Neural cell (in vitro differentiated cells): ENCODE measurements at regions not wholly inside any gene's neighbourhood (a gene's known extent, or its start where the extent isn't known, plus 50 kb on each side); places are given as distances from the start of the nearest gene placed in this dataset.

Experiments
- H2AFZ ChIP-seq: fragments of 200-600, 300-800 bp; sonication (generic), shearing (Covaris generic); 2 replicates; pipeline ENCODE4 v1.6.0; 2014; ENCODE audit warnings: low read depth, mild to moderate bottlenecking, antibody characterized with exemption, low read length, moderate library complexity
- H3F3A ChIP-seq: fragments of 200-600 bp; shearing (Covaris generic); 2 replicates; pipeline ENCODE4 v1.6.1; 2016; ENCODE audit warnings: mild to moderate bottlenecking, moderate library complexity, mixed read lengths, antibody characterized with exemption, low read length; ENCODE audit not compliant: insufficient read depth, poor library complexity, severe bottlenecking
- H3K27ac ChIP-seq: fragments of 200-600, 300-800 bp; sonication (generic), shearing (Covaris generic); 2 replicates; pipeline ENCODE4 v1.5.1; 2014; ENCODE audit warnings: mild to moderate bottlenecking, low read length, moderate library complexity
- H3K27me3 ChIP-seq: fragments of 300-800, 200-600 bp; sonication (generic), shearing (Covaris generic); 2 replicates; pipeline ENCODE4 v1.6.0; 2014; ENCODE audit warnings: mild to moderate bottlenecking, low read depth, low read length, moderate library complexity; ENCODE audit not compliant: insufficient read depth
- H3K36me3 ChIP-seq: fragments of 300-800, 200-600 bp; sonication (generic), shearing (Covaris generic); 2 replicates; pipeline ENCODE4 v1.5.1; 2014; ENCODE audit warnings: mild to moderate bottlenecking, antibody characterized with exemption, low read length, moderate library complexity; ENCODE audit not compliant: insufficient read depth
- H3K4me2 ChIP-seq: fragments of 300-800, 200-600 bp; sonication (generic), shearing (Covaris generic); 2 replicates; pipeline ENCODE4 v1.6.0; 2014; ENCODE audit warnings: mild to moderate bottlenecking, low read length
- H3K4me3 ChIP-seq: fragments of 300-800, 200-600 bp; sonication (generic), shearing (Covaris generic); 2 replicates; pipeline ENCODE4 v1.5.1; 2014; ENCODE audit warnings: mild to moderate bottlenecking, low read length, moderate library complexity
- H3K79me2 ChIP-seq: fragments of 200-600 bp; shearing (Covaris generic); replicated peaks from 2 replicates; pipeline ENCODE4 v1.6.0; 2014; ENCODE audit warnings: mild to moderate bottlenecking, low read length, moderate library complexity; ENCODE audit not compliant: insufficient read depth
- H3K9ac ChIP-seq: fragments of 300-800, 200-600 bp; sonication (generic), shearing (Covaris generic); 2 replicates; pipeline ENCODE4 v1.6.1; 2016; ENCODE audit warnings: mild to moderate bottlenecking, low read length, mixed read lengths
- H3K9me2 ChIP-seq: fragments of 200-600 bp; shearing (Covaris generic); 2 replicates; pipeline ENCODE4 v1.6.1; 2016; ENCODE audit warnings: mild to moderate bottlenecking, low read length, mixed read lengths; ENCODE audit not compliant: insufficient read depth
- H3K9me3 ChIP-seq: fragments of 200-600, 300-800 bp; sonication (generic), shearing (Covaris generic); 2 replicates; pipeline ENCODE4 v1.6.1; 2016; ENCODE audit warnings: mild to moderate bottlenecking, mixed run types, low read length, moderate library complexity, mixed read lengths
- H4K20me1 ChIP-seq: fragments of 200-600 bp; shearing (Covaris generic); 2 replicates; pipeline ENCODE4 v1.6.1; 2016; ENCODE audit warnings: mild to moderate bottlenecking, mixed run types; ENCODE audit not compliant: insufficient read depth
- EP300 ChIP-seq: fragments of 450-650 bp; conservative IDR thresholded peaks from 2 replicates; pipeline ENCODE4 v1.6.1; 2014; ENCODE audit warnings: antibody characterized with exemption, mild to moderate bottlenecking, moderate library complexity; ENCODE audit not compliant: poor library complexity, severe bottlenecking
- EZH2 ChIP-seq: fragments of 200-600, 300-800 bp; shearing (Covaris generic), sonication (generic); IDR thresholded peaks from 2 replicates; pipeline ENCODE4 v1.6.1; 2014; ENCODE audit warnings: antibody characterized with exemption, low read length, borderline replicate concordance, mild to moderate bottlenecking; ENCODE audit not compliant: insufficient read depth, poor library complexity, severe bottlenecking
- MXI1 ChIP-seq: fragments of 450-650 bp; conservative IDR thresholded peaks from 2 replicates; pipeline ENCODE4 v1.6.1; 2014; ENCODE audit warnings: antibody characterized with exemption, mild to moderate bottlenecking; ENCODE audit not compliant: poor library complexity, severe bottlenecking
- POLR2AphosphoS5 ChIP-seq: IDR thresholded peaks from 2 replicates; pipeline ENCODE4 v1.6.1; 2012
- RAD21 ChIP-seq: fragments of 450-650 bp; conservative IDR thresholded peaks from 2 replicates; pipeline ENCODE4 v1.6.1; 2014; ENCODE audit warnings: antibody characterized with exemption, mild to moderate bottlenecking, moderate library complexity
- REST ChIP-seq: IDR thresholded peaks from 2 replicates; pipeline ENCODE4 v1.6.1; 2012; ENCODE audit warnings: borderline replicate concordance
- SMC3 ChIP-seq: fragments of 450-650 bp; conservative IDR thresholded peaks from 2 replicates; pipeline ENCODE4 v1.6.1; 2014; ENCODE audit warnings: antibody characterized with exemption, mild to moderate bottlenecking, moderate library complexity; ENCODE audit not compliant: poor library complexity
- TAF1 ChIP-seq: IDR thresholded peaks from 2 replicates; pipeline ENCODE4 v1.6.1; 2012; ENCODE audit warnings: low read depth
- TF ChIP-seq, protein P1 (sequence below): fragments of 450-650 bp; IDR thresholded peaks from 2 replicates; pipeline ENCODE4 v1.5.1; 2014; ENCODE audit warnings: antibody characterized with exemption, mild to moderate bottlenecking, moderate library complexity; ENCODE audit not compliant: poor library complexity, severe bottlenecking

GRCh38 chr2:19738707-19739106 is 163.1 kb downstream of the TTC32 start:
- H3K27me3 ChIP-seq = no peaks in the 10 kb centered on the region
- H3K4me3 ChIP-seq = no peak overlapping the region
- H3K36me3 ChIP-seq = no peaks in the 10 kb centered on the region
- H3K9ac ChIP-seq = no peak overlapping the region
- no peaks in the 10 kb centered on the region for H3K9me2 ChIP-seq
- H2AFZ ChIP-seq = no peak overlapping the region
- H3K9me3 ChIP-seq = no peaks in the 10 kb centered on the region
- H3K27ac ChIP-seq = no peak overlapping the region
- no peak overlapping the region for H3K4me2 ChIP-seq
- no peaks in the 10 kb centered on the region for H4K20me1 ChIP-seq
- H3K79me2 ChIP-seq = no peaks in the 10 kb centered on the region
- no peak for TF ChIP-seq MXI1
- TF ChIP-seq POLR2AphosphoS5 = no peak
- no peak for TF ChIP-seq RAD21
- no peak for TF ChIP-seq EZH2
- no peak for TF ChIP-seq TAF1
- TF ChIP-seq, protein P1, sequence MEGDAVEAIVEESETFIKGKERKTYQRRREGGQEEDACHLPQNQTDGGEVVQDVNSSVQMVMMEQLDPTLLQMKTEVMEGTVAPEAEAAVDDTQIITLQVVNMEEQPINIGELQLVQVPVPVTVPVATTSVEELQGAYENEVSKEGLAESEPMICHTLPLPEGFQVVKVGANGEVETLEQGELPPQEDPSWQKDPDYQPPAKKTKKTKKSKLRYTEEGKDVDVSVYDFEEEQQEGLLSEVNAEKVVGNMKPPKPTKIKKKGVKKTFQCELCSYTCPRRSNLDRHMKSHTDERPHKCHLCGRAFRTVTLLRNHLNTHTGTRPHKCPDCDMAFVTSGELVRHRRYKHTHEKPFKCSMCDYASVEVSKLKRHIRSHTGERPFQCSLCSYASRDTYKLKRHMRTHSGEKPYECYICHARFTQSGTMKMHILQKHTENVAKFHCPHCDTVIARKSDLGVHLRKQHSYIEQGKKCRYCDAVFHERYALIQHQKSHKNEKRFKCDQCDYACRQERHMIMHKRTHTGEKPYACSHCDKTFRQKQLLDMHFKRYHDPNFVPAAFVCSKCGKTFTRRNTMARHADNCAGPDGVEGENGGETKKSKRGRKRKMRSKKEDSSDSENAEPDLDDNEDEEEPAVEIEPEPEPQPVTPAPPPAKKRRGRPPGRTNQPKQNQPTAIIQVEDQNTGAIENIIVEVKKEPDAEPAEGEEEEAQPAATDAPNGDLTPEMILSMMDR = no peak
- no peak for TF ChIP-seq REST
- TF ChIP-seq SMC3 = no peak
- TF ChIP-seq EP300 = no peak
- no peaks in the 10 kb centered on the region for H3F3A ChIP-seq

- Histone ChIP-seq H3F3A (no peaks in the 10 kb centered on the region), H3K4me3 (no peak overlapping the region), H3K27me3 (no peaks in the 10 kb centered on the region), H4K20me1 (no peaks in the 10 kb centered on the region), H2AFZ (no peak overlapping the region), H3K9me3 (no peaks in the 10 kb centered on the region), H3K79me2 (no peaks in the 10 kb centered on the region), H3K27ac (no peak overlapping the region), H3K9ac (no peak overlapping the region), H3K4me2 (no peak overlapping the region), H3K9me2 (no peaks in the 10 kb centered on the region), H3K36me3 (no peaks in the 10 kb centered on the region)
- no peak for TF ChIP-seq MXI1
- no peak for TF ChIP-seq EP300
- no peak for TF ChIP-seq TAF1
- no peak for TF ChIP-seq RAD21
- TF ChIP-seq EZH2 = no peak
- TF ChIP-seq, protein P1 = no peak
- TF ChIP-seq SMC3 = no peak
- TF ChIP-seq REST = no peak
- TF ChIP-seq POLR2AphosphoS5 = no peak
Observed at GRCh38 chr2:19736191-19736831, 165.5 kb downstream of the TTC32 start.
